ENCODE measurements at regions not wholly inside any gene's neighbourhood (a gene's known extent, or its start where the extent isn't known, plus 50 kb on each side); places are given as distances from the start of the nearest gene placed in this dataset.

DNA sequence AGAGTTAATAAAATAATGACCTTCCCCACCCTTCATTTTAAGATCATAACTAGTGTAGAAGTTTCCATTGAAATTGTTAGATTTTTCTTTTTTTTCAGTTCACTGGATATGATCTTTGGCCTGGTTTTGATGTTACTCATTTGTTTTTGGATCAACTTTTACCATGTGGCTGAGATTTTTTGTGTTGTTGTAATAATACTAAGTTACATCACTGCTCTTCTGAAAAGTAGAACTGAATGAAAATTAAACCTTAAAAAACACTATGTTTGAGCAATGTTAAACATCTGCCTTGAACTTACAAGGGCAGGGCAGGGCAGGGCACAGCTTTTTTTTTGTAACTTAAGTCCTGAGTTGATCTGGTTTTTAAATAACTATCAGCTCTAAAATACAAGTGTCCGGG, 204.8 kb upstream of the ADAMTS5 start:
- in situ Hi-C loops (cut with MboI; ENCODE audit: low sequenced_read_pairs, unreplicated experiment), result no loop called here
- no peak for DNase-seq (ENCODE audit: low spot score)
- TF ChIP-seq, protein P1, sequence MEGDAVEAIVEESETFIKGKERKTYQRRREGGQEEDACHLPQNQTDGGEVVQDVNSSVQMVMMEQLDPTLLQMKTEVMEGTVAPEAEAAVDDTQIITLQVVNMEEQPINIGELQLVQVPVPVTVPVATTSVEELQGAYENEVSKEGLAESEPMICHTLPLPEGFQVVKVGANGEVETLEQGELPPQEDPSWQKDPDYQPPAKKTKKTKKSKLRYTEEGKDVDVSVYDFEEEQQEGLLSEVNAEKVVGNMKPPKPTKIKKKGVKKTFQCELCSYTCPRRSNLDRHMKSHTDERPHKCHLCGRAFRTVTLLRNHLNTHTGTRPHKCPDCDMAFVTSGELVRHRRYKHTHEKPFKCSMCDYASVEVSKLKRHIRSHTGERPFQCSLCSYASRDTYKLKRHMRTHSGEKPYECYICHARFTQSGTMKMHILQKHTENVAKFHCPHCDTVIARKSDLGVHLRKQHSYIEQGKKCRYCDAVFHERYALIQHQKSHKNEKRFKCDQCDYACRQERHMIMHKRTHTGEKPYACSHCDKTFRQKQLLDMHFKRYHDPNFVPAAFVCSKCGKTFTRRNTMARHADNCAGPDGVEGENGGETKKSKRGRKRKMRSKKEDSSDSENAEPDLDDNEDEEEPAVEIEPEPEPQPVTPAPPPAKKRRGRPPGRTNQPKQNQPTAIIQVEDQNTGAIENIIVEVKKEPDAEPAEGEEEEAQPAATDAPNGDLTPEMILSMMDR (IDR thresholded peaks at IDR 0.05; ENCODE audit: borderline replicate concordance, control extremely low read depth, extremely low read depth, insufficient read depth, missing control alignments), result no peak

DNA sequence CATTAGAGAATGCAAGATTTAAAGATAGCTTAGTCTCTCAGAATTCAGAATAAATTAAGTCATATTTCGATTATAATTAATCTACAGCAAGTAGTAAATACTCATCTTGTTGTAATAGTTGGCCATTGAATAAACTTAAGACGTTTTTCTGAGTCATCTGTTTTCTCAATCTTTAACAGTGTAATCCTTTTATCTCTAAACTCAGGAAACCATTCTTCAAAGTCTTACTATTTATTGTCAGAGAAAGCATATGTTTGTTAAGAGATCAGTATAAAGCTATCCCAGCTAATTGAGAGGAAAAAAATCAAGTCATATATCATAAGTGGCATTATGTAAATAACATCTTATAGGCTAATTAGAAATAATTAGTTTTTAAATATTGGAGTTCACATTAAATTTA, 201.2 kb upstream of the ADAMTS5 start:
- TF ChIP-seq, protein P1 (IDR thresholded peaks at IDR 0.05; ENCODE audit: borderline replicate concordance, control extremely low read depth, extremely low read depth, insufficient read depth, missing control alignments), result no peak
- no peak for DNase-seq (ENCODE audit: low spot score)

DNA sequence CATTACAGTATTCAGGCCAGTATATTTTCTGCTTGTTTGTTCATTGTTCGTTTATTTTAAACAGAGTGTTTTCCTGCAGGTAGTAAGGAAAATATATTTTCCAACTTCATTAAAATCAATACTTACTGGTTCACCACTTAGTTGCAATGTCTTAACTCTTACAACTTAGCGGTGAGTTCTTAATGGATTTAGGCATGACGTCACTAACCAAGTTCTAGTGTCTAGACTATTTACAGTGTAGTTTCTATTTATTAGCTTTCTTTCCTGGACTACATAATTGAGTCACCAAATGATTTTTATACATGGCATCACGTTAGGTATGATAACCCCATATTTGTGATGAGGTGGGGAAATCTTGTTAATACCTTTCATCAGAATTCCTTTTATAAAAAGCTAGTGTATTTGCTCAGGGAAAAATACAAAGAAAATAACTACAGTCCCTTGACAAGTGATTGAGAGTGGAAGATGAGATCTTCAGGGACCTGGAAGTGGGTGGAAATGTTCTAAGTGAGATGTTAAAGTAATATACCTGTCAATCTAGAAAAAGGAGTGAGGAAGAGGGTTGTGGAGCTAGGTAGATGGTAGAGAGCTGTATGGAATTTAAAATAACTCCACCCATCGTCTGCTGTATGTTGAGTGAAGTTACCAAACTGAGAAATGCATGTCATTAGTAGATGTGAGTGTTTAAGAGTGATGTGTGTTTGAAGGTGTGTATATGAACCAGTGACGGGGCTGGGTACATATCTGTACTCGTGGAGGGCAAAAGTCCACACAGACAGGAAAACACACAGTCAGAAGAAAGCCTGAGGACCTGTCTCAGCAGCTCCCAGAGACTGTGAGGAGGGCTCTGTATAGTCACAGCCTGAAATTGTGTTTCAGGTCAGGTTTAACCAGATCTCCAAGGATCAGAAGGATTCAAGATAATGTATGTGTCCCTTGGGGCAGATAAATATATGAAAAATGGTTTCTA, 197.6 kb upstream of the ADAMTS5 start:
- TF ChIP-seq, protein P1 (IDR thresholded peaks at IDR 0.05; ENCODE audit: borderline replicate concordance, control extremely low read depth, extremely low read depth, insufficient read depth, missing control alignments), result no peak
- in situ Hi-C loops (cut with MboI; ENCODE audit: low sequenced_read_pairs, unreplicated experiment), result no loop called here
- DNase-seq (ENCODE audit: low spot score), result no peak

More for the DNA sequence above, 201.2 kb upstream of the ADAMTS5 start:
- in situ Hi-C loops (cut with MboI; ENCODE audit: low sequenced_read_pairs, unreplicated experiment), result no loop called here

DNA sequence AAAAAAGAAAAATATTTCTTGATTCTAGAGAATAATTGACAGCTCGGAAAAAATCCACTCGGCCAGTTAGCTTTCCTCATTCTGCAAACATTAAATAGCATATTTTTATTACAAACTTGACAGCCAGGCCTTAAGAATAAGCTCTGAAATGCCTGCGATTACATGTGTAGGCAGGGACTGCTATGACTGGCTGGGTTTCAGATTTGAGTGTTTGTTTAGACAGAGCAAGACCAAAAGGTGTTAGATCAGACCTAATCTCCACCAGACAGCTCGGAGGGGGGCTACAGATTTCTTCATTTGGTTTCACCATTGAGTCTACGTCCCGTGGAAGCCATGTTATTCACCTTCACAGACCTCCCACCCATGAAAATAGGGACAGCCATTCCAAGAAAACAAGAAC, 192.1 kb upstream of the ADAMTS5 start:
- in situ Hi-C loops (cut with MboI; ENCODE audit: low sequenced_read_pairs, unreplicated experiment), result no loop called here
- no peak for DNase-seq (ENCODE audit: low spot score)
- TF ChIP-seq, protein P1 (IDR thresholded peaks at IDR 0.05; ENCODE audit: borderline replicate concordance, control extremely low read depth, extremely low read depth, insufficient read depth, missing control alignments), result no peak

DNA sequence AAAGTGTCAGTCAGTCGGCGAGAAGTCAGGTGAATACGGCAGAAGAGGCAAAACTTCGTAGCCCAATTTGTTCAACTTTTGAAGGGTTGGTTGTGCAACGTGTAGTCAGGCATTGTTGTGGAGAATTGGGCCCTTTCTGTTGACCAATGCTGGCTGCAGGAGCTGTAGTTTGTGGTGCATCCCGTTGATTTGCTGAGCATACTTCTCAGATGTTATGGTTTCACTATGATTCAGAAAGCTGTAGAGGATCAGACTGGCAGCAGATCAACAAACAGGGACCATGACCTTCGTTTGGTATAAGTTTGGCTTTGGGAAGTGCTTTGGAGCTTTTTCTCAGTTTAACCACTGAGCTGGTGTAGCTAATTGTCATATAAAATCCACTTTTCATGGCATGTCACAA, 190.2 kb upstream of the ADAMTS5 start:
- DNase-seq (ENCODE audit: low spot score), result no peak
- in situ Hi-C loops (cut with MboI; ENCODE audit: low sequenced_read_pairs, unreplicated experiment), result no loop called here
- TF ChIP-seq, protein P1 (IDR thresholded peaks at IDR 0.05; ENCODE audit: borderline replicate concordance, control extremely low read depth, extremely low read depth, insufficient read depth, missing control alignments), result no peak

DNA sequence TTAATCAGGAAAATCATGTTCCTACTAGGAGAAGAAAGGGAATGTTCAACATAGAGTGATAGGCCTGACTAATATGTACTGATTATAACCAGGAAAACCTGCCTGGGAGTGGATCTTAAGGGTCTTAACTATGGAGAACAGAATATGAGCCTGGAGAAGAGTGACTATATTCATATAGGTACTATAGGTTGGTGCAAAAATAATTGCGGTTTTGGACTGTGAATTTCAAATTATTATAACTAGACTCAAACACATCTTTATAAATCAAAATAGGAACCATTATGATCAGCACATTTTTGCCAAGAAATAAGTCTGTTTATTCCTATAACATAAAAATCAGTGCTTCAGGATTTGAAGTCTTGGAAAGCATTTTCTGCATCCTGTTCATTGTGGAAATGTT, 189.8 kb upstream of the ADAMTS5 start:
- TF ChIP-seq, protein P1 (IDR thresholded peaks at IDR 0.05; ENCODE audit: borderline replicate concordance, control extremely low read depth, extremely low read depth, insufficient read depth, missing control alignments), result no peak
- in situ Hi-C loops (cut with MboI; ENCODE audit: low sequenced_read_pairs, unreplicated experiment), result no loop called here
- no peak for DNase-seq (ENCODE audit: low spot score)
